VCaP (cell line): ENCODE measurements at regions not wholly inside any gene's neighbourhood (a gene's known extent, or its start where the extent isn't known, plus 50 kb on each side); places are given as distances from the start of the nearest gene placed in this dataset.

Experiments used
- H3K27ac ChIP-seq: fragments of 450-650 bp; 2 replicates; pipeline ENCODE4 v1.5.1; 2017
- TF ChIP-seq, protein P1 (sequence below): fragments of 450-650 bp; conservative IDR thresholded peaks from 2 replicates; pipeline ENCODE4 v1.5.1; 2017; ENCODE audit warnings: mild to moderate bottlenecking, moderate library complexity

DNA sequence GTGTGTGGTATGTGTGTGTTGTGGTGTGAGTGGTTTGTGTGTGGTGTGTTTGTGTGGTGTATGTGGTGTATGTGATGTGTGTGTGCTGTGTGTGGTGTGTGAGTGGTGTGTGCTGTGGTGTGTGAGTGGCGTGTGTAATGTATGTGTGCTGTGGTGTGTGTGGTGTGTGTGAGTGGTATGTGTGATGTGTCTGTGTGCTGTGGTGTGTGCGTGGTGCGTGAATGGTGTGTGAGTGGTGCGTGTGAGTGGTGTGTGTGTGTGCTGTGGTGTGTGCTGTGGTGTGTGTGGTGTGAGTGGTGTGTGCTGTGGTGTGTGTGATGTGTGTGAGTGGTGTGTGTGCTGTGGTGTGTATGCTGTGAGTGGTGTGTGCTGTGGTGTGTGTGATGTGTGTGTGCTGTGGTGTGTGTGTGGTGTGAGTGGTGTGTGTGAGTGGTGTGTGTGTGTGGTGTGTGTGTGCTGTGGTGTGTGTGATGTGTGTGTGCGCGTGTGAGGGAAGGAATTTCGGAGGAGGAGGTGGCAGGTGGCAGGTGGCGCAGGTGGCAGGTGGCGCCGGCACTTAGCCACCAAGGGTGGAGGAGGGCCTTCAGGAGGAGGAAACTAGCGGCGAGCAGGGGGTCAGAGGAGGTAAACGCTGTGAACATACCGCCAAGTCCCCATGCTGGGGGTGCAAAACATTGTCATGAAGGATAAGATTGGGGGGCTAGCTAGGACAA, 191.8 kb downstream of the MELK start:
- TF ChIP-seq, protein P1, sequence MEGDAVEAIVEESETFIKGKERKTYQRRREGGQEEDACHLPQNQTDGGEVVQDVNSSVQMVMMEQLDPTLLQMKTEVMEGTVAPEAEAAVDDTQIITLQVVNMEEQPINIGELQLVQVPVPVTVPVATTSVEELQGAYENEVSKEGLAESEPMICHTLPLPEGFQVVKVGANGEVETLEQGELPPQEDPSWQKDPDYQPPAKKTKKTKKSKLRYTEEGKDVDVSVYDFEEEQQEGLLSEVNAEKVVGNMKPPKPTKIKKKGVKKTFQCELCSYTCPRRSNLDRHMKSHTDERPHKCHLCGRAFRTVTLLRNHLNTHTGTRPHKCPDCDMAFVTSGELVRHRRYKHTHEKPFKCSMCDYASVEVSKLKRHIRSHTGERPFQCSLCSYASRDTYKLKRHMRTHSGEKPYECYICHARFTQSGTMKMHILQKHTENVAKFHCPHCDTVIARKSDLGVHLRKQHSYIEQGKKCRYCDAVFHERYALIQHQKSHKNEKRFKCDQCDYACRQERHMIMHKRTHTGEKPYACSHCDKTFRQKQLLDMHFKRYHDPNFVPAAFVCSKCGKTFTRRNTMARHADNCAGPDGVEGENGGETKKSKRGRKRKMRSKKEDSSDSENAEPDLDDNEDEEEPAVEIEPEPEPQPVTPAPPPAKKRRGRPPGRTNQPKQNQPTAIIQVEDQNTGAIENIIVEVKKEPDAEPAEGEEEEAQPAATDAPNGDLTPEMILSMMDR: no peak
- H3K27ac ChIP-seq: no peak overlapping the region

DNA sequence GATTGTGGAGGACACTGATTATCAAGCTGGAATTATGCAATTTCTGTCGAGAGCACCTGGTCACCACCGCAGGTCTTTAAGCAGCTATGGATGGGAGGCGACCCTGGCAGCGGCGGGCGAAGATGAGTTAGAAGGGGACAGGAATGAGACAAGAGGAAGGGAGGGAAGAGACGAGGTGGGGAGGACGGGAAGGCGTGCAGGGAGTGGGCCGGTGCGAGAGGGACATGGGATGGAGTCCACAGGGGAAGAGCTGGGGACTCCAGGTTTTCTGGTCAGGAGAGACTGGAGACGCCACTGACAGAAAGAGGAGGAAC, 192.3 kb downstream of the MELK start:
- no peak overlapping the region for H3K27ac ChIP-seq
- TF ChIP-seq, protein P1: no peak

DNA sequence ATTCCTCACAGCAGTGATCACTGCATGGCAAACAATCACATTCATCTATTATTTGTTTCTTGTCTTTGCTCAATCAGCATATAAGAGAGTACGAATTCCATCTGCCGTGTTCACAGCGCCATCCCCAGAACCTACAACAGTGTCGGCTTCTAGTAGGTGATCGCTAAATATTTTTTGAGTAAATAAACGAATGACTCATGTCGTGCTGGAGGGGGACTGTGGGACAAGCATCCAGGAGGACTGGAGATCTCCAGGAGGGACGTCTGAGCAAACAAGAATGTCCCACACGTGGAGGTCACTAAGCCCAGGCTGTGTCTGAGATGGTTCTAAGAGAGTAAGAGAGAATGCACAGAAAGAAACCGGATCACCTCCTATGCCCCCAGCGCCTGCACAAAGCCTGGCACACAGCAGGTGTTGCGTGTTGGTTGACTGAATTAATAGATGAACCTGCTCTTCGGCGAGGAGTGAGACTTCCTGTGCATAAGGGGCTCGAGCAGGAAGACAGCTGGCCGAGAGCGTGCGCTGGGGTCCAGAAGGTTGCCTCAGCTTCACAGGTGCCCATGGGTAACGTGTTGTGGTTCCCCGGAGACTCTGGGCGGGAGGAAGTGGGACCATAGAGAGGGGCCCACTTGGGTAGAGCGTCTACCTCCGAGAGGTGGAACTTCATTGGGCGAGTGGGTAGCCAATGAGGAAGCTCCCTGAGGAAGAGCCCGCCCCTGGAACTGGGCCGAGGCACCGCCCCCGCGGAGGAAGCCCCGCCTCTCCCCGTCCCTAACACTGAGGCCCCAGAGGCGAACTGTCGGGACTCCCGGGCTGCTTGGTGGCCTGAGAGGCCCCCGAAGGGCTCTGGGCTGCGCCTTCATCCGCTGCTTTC, 193.0 kb downstream of the MELK start:
- no peak overlapping the region for H3K27ac ChIP-seq
- TF ChIP-seq, protein P1: no peak

DNA sequence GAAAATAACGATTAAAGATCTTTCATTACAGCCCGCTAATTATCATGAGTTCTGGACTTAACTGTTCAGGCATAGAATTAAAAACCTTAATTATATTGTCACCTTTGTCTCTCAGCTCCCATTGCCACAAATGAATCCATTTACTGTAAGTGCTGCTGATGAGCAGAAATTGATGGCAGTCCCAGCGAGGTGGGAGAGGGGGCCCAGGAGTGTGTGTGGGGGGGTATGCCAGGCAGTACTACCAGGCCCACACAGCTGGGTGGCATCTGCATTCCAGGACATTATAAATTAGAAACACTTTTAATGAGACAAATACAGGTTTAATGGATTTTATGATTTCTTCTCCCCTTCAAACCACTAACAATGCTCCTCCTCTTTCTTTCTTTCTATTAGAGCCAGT, 196.0 kb downstream of the MELK start:
- TF ChIP-seq, protein P1: no peak
- H3K27ac ChIP-seq: no peak overlapping the region

DNA sequence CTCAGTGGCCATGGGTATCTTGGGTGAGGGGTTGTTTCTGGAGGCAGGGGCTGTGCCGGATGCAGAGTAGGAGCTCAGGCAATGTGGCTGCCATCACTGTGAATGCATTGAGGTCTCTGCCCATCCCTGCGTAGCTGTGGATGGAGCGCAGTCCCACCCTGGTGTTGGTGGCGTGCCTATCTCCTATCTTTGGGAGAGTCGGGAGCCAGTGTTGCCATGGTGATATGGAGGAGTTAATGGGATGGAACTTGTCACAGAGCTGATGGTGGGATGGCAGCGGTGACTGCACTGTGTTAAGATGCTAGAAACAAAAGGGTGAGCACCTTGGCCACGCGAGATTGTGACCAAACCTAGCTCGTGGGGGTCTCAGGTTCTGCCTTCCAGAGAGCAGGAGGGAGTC, 197.3 kb downstream of the MELK start:
- no peak overlapping the region for H3K27ac ChIP-seq
- TF ChIP-seq, protein P1: no peak

DNA sequence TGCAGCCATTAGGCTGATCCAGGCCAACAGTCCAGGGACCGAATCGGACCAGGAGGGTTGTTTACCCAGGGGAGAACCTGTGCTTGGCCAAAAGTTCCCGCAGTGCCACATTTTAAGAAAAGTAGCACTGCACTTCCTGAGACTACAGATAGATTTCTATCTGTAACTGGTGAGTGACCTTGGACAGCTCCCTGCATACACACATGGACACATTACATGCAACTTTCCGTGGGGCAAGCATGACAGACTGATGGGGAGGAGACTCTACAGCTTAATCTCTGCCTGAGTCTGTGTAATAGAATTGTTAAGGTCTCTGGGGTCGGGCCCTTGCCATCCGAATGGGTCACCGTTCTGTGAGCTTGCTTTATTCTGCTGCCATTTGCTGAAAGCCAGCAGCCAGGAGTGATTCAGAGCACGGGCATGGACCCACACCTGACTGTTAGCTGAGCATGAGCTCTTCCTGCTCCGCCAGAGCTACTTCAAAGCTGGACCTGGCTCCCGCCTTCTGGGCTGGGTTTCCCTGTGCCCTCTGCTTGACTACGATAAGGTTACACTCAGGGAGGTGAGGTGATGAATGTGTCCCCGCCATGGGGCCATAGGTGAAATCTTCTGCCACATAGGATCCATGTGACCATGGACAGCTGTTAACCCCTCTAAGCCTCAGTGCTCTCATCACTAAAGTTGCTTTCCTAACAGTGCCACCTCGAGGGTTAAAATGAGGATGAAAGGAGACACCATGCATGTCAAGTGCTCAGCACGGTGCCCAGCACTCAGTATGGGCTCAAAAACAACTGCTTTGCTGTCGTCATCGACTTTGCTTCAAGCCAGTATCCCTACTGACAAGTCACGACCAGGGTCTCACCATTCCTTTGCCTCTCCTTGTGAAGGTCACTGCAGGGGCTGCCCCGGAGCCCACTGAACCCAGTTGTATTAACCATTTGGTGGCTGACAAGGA, 200.0 kb downstream of the MELK start:
- TF ChIP-seq, protein P1: no peak
- no peak overlapping the region for H3K27ac ChIP-seq

DNA sequence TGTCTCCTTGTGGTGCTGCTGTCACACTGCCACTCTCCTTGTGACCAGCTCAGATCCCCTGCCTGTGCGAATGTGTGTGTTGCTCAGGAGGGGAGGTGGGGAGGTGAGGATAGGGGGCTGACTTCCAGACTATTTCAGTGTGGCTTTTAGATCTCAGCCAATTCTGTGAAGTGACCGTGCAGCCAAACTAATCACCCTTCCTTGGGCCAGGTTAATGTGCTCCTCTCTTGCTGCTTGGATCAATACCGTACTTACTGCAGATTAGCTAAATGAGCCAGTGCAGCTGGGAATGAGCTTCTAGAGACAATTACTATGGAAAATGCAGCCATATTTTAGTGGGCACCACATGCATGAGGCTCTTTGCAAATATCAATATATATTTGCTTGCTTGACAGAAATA, 206.0 kb downstream of the MELK start:
- TF ChIP-seq, protein P1: no peak
- H3K27ac ChIP-seq: no peak overlapping the region
